ENCODE measurements at regions not wholly inside any gene's neighbourhood (a gene's known extent, or its start where the extent isn't known, plus 50 kb on each side); places are given as distances from the start of the nearest gene placed in this dataset.

DNA sequence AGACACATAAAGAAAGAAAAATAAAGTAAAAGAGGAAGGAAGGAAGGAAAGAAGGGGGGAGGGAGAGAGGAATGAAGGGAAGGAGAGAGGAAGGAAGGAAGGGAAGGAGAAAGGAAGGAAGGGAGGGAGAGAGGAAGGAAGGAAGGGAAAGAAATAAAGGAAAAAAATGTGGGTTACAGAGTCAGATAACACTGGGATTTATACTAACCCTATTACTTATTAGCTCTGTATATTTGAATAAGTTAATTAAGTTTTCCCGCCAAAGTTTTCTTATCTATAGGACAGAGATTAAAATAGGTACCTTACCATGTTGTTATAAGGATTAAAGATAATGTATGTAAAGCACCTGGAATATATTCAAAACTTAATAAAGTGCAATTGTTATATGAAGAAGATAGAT is 439.3 kb upstream of the KCNMB2 start:
- TF ChIP-seq, protein P1, sequence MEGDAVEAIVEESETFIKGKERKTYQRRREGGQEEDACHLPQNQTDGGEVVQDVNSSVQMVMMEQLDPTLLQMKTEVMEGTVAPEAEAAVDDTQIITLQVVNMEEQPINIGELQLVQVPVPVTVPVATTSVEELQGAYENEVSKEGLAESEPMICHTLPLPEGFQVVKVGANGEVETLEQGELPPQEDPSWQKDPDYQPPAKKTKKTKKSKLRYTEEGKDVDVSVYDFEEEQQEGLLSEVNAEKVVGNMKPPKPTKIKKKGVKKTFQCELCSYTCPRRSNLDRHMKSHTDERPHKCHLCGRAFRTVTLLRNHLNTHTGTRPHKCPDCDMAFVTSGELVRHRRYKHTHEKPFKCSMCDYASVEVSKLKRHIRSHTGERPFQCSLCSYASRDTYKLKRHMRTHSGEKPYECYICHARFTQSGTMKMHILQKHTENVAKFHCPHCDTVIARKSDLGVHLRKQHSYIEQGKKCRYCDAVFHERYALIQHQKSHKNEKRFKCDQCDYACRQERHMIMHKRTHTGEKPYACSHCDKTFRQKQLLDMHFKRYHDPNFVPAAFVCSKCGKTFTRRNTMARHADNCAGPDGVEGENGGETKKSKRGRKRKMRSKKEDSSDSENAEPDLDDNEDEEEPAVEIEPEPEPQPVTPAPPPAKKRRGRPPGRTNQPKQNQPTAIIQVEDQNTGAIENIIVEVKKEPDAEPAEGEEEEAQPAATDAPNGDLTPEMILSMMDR (IDR thresholded peaks at IDR 0.05): no peak
- no peak for TF ChIP-seq POLR2A (IDR thresholded peaks at IDR 0.05)
